ENCODE measurements at regions not wholly inside any gene's neighbourhood (a gene's known extent, or its start where the extent isn't known, plus 50 kb on each side); places are given as distances from the start of the nearest gene placed in this dataset.

GRCh38 chr20:3323398-3323797, 84.1 kb downstream of the DNAAF9 start:
- DNase-seq (ENCODE audit: extremely low read depth, low read depth), result no peak
- no peak for TF ChIP-seq CTCF (IDR thresholded peaks at IDR 0.05; ENCODE audit: low read depth, low read length)

- no peak for DNase-seq (ENCODE audit: extremely low read depth, low read depth)
- no peak for TF ChIP-seq CTCF (IDR thresholded peaks at IDR 0.05; ENCODE audit: low read depth, low read length)
Measured at GRCh38 chr20:3318226-3318884, 79.4 kb upstream of the SLC4A11 start.

- no peak for TF ChIP-seq CTCF (IDR thresholded peaks at IDR 0.05; ENCODE audit: low read depth, low read length)
- DNase-seq (ENCODE audit: extremely low read depth, low read depth), result no peak
Measured at GRCh38 chr20:3316136-3316535, 77.1 kb upstream of the SLC4A11 start.

- DNase-seq (ENCODE audit: extremely low read depth, low read depth), result no peak
- TF ChIP-seq CTCF (IDR thresholded peaks at IDR 0.05; ENCODE audit: low read depth, low read length), result no peak
Measured at GRCh38 chr20:3315136-3315535, 76.1 kb upstream of the SLC4A11 start.

- no peak for DNase-seq (ENCODE audit: extremely low read depth, low read depth)
- TF ChIP-seq CTCF (IDR thresholded peaks at IDR 0.05; ENCODE audit: low read depth, low read length), result no peak
Measured at GRCh38 chr20:3314391-3314790, 75.4 kb upstream of the SLC4A11 start.

- DNase-seq (ENCODE audit: extremely low read depth, low read depth), result no peak
- TF ChIP-seq CTCF (IDR thresholded peaks at IDR 0.05; ENCODE audit: low read depth, low read length), result no peak
Measured at GRCh38 chr20:3313683-3314065, 74.7 kb upstream of the SLC4A11 start.

GRCh38 chr20:3312940-3313682, 74.1 kb upstream of the SLC4A11 start:
- no peak for TF ChIP-seq CTCF (IDR thresholded peaks at IDR 0.05; ENCODE audit: low read depth, low read length)
- peak; percentile 52 for DNase-seq (ENCODE audit: extremely low read depth, low read depth)
